Skeletal muscle satellite cell (primary cell): ENCODE measurements at regions not wholly inside any gene's neighbourhood (a gene's known extent, or its start where the extent isn't known, plus 50 kb on each side); places are given as distances from the start of the nearest gene placed in this dataset.

Experiments
- H3K27me3 ChIP-seq: 2 replicates; pipeline ENCODE4 v1.7.0; 2013; ENCODE audit warnings: low read length; ENCODE audit not compliant: control insufficient read depth, insufficient read depth
- H3K36me3 ChIP-seq: 2 replicates; pipeline ENCODE4 v1.7.0; 2013; ENCODE audit warnings: mild to moderate bottlenecking, control low read depth, low read length; ENCODE audit not compliant: insufficient read depth
- H3K4me1 ChIP-seq: 2 replicates; pipeline ENCODE4 v1.7.0; 2013; ENCODE audit warnings: low read length; ENCODE audit not compliant: control insufficient read depth, insufficient read depth
- H3K4me2 ChIP-seq: 2 replicates; pipeline ENCODE4 v1.7.0; 2013; ENCODE audit warnings: mild to moderate bottlenecking, low read length
- H3K4me3 ChIP-seq: 2 replicates; pipeline ENCODE4 v1.7.0; 2013; ENCODE audit warnings: low read length
- H3K9ac ChIP-seq: 2 replicates; pipeline ENCODE4 v1.7.0; 2013; ENCODE audit warnings: mild to moderate bottlenecking, low read depth, low read length, moderate library complexity
- H3K9me3 ChIP-seq: replicated peaks from 2 replicates; pipeline ENCODE4 v1.7.0; 2013; ENCODE audit warnings: mild to moderate bottlenecking, control low read depth, low read length

GRCh38 chr17:70230850-70231640 is 61.7 kb downstream of the KCNJ2 start:
- H3K9me3 ChIP-seq = no peaks in the 10 kb centered on the region
- no peak overlapping the region for H3K4me2 ChIP-seq
- no peaks in the 10 kb centered on the region for H3K36me3 ChIP-seq
- H3K4me1 ChIP-seq = peaks cover 10% of the 10 kb centered on the region
- H3K27me3 ChIP-seq = no peaks in the 10 kb centered on the region
- no peak overlapping the region for H3K9ac ChIP-seq
- no peak overlapping the region for H3K4me3 ChIP-seq

GRCh38 chr17:70232466-70232865 is 63.1 kb downstream of the KCNJ2 start:
- Histone ChIP-seq H3K36me3 (no peaks in the 10 kb centered on the region), H3K4me2 (no peak overlapping the region), H3K4me3 (no peak overlapping the region), H3K9me3 (no peaks in the 10 kb centered on the region), H3K4me1 (peaks cover 5% of the 10 kb centered on the region), H3K9ac (no peak overlapping the region), H3K27me3 (no peaks in the 10 kb centered on the region)

GRCh38 chr17:70235252-70235651 is 65.9 kb downstream of the KCNJ2 start:
- Histone ChIP-seq H3K9me3 (no peaks in the 10 kb centered on the region), H3K4me3 (no peak overlapping the region), H3K9ac (no peak overlapping the region), H3K36me3 (no peaks in the 10 kb centered on the region), H3K4me2 (no peak overlapping the region), H3K27me3 (no peaks in the 10 kb centered on the region), H3K4me1 (no peaks in the 10 kb centered on the region)

GRCh38 chr17:70238228-70238627 is 68.9 kb downstream of the KCNJ2 start:
- no peaks in the 10 kb centered on the region for H3K36me3 ChIP-seq
- no peak overlapping the region for H3K9ac ChIP-seq
- no peak overlapping the region for H3K4me3 ChIP-seq
- no peak overlapping the region for H3K4me2 ChIP-seq
- no peaks in the 10 kb centered on the region for H3K27me3 ChIP-seq
- H3K4me1 ChIP-seq = no peaks in the 10 kb centered on the region
- H3K9me3 ChIP-seq = no peaks in the 10 kb centered on the region

GRCh38 chr17:70238646-70239045 is 69.3 kb downstream of the KCNJ2 start:
- Histone ChIP-seq H3K36me3 (no peaks in the 10 kb centered on the region), H3K4me3 (no peak overlapping the region), H3K27me3 (no peaks in the 10 kb centered on the region), H3K9me3 (no peaks in the 10 kb centered on the region), H3K4me1 (no peaks in the 10 kb centered on the region), H3K9ac (no peak overlapping the region), H3K4me2 (no peak overlapping the region)

- no peaks in the 10 kb centered on the region for H3K27me3 ChIP-seq
- no peaks in the 10 kb centered on the region for H3K36me3 ChIP-seq
- H3K4me3 ChIP-seq = no peak overlapping the region
- H3K9ac ChIP-seq = no peak overlapping the region
- H3K4me1 ChIP-seq = no peaks in the 10 kb centered on the region
- no peak overlapping the region for H3K4me2 ChIP-seq
- no peaks in the 10 kb centered on the region for H3K9me3 ChIP-seq
These were observed 70.1 kb downstream of the KCNJ2 start for GRCh38 chr17:70239391-70239826.

GRCh38 chr17:70241071-70241470 is 71.7 kb downstream of the KCNJ2 start:
- Histone ChIP-seq H3K4me2 (no peak overlapping the region), H3K27me3 (no peaks in the 10 kb centered on the region), H3K9me3 (no peaks in the 10 kb centered on the region), H3K4me3 (no peak overlapping the region), H3K36me3 (no peaks in the 10 kb centered on the region), H3K9ac (no peak overlapping the region), H3K4me1 (no peaks in the 10 kb centered on the region)

GRCh38 chr17:70242781-70243437 is 73.6 kb downstream of the KCNJ2 start:
- H3K4me2 ChIP-seq = no peak overlapping the region
- no peaks in the 10 kb centered on the region for H3K9me3 ChIP-seq
- no peaks in the 10 kb centered on the region for H3K36me3 ChIP-seq
- H3K4me1 ChIP-seq = no peaks in the 10 kb centered on the region
- H3K4me3 ChIP-seq = no peak overlapping the region
- no peaks in the 10 kb centered on the region for H3K27me3 ChIP-seq
- H3K9ac ChIP-seq = no peak overlapping the region

- peaks cover 19% of the 10 kb centered on the region for H3K4me1 ChIP-seq
- no peaks in the 10 kb centered on the region for H3K9me3 ChIP-seq
- H3K9ac ChIP-seq = no peak overlapping the region
- H3K36me3 ChIP-seq = no peaks in the 10 kb centered on the region
- no peaks in the 10 kb centered on the region for H3K27me3 ChIP-seq
- no peak overlapping the region for H3K4me2 ChIP-seq
- no peak overlapping the region for H3K4me3 ChIP-seq
These were observed 82.4 kb downstream of the KCNJ2 start for GRCh38 chr17:70251706-70252105.

GRCh38 chr17:70254735-70255460 is 85.6 kb downstream of the KCNJ2 start:
- H3K9me3 ChIP-seq = no peaks in the 10 kb centered on the region
- no peak overlapping the region for H3K4me3 ChIP-seq
- no peak overlapping the region for H3K4me2 ChIP-seq

GRCh38 chr17:70256751-70257150 is 87.4 kb downstream of the KCNJ2 start:
- Histone ChIP-seq H3K4me3 (no peak overlapping the region), H3K4me1 (peaks cover 24% of the 10 kb centered on the region), H3K36me3 (no peaks in the 10 kb centered on the region), H3K4me2 (no peak overlapping the region), H3K27me3 (no peaks in the 10 kb centered on the region), H3K9ac (peak overlapping the region; percentile 29), H3K9me3 (no peaks in the 10 kb centered on the region)

More at GRCh38 chr17:70254735-70255460, 85.6 kb downstream of the KCNJ2 start:
- no peaks in the 10 kb centered on the region for H3K27me3 ChIP-seq
- peaks cover 24% of the 10 kb centered on the region for H3K4me1 ChIP-seq
- H3K36me3 ChIP-seq = no peaks in the 10 kb centered on the region
- no peak overlapping the region for H3K9ac ChIP-seq
